Neuronal stem cell (in vitro differentiated cells): ENCODE measurements at regions not wholly inside any gene's neighbourhood (a gene's known extent, or its start where the extent isn't known, plus 50 kb on each side); places are given as distances from the start of the nearest gene placed in this dataset.

Source experiments
- DNase-seq: peaks from one replicate; pipeline ENCODE4 v3.0.0-alpha.2; 2013; ENCODE audit warnings: low spot score
- H2AFZ ChIP-seq: one replicate; pipeline ENCODE4 v1.6.1; 2013; ENCODE audit warnings: mild to moderate bottlenecking, low read length, inconsistent platforms
- H2AK5ac ChIP-seq: 2 replicates; pipeline ENCODE4 v1.6.1; 2013; ENCODE audit warnings: low read depth, mild to moderate bottlenecking, inconsistent platforms, low read length, moderate library complexity, mixed read lengths
- H2BK120ac ChIP-seq: 2 replicates; pipeline ENCODE4 v1.6.1; 2013; ENCODE audit warnings: low read depth, mild to moderate bottlenecking, inconsistent platforms, low read length, moderate library complexity, mixed read lengths
- H2BK12ac ChIP-seq: one replicate; pipeline ENCODE4 v1.6.1; 2013; ENCODE audit warnings: low read length, inconsistent platforms
- H2BK15ac ChIP-seq: 2 replicates; pipeline ENCODE4 v1.6.1; 2013; ENCODE audit warnings: mild to moderate bottlenecking, low read length, inconsistent platforms, mixed read lengths
- H2BK5ac ChIP-seq: one replicate; pipeline ENCODE4 v1.6.1; 2013; ENCODE audit warnings: inconsistent platforms, mild to moderate bottlenecking, low read length, moderate library complexity
- H3K14ac ChIP-seq: one replicate; pipeline ENCODE4 v1.6.1; 2013; ENCODE audit warnings: low read length, inconsistent platforms
- H3K18ac ChIP-seq: 2 replicates; pipeline ENCODE4 v1.6.1; 2013; ENCODE audit warnings: low read length, inconsistent platforms
- H3K23ac ChIP-seq: 2 replicates; pipeline ENCODE4 v1.6.1; 2013; ENCODE audit warnings: low read depth, mild to moderate bottlenecking, mixed read lengths, low read length, inconsistent platforms; ENCODE audit not compliant: poor library complexity
- H3K27ac ChIP-seq: replicated peaks from 3 replicates; pipeline ENCODE4 v1.5.1; 2013; ENCODE audit warnings: low read length, inconsistent platforms
- H3K27me3 ChIP-seq, 3 experiments: 2 replicates each; pipeline ENCODE4 v1.6.1; 2013; ENCODE audit warnings: low read length in 3 of 3, mild to moderate bottlenecking in 2 of 3, inconsistent platforms in 1 of 3, low read depth in 1 of 3, mixed read lengths in 1 of 3, moderate library complexity in 1 of 3; ENCODE audit not compliant: control insufficient read depth in 3 of 3, insufficient read depth in 3 of 3
- H3K36me3 ChIP-seq, 2 donors: replicated peaks in 1 of 2; 2 replicates each; pipeline ENCODE4 v1.6.1; 2013; ENCODE audit warnings: low read length in 2 of 2; ENCODE audit not compliant: control insufficient read depth in 2 of 2, insufficient read depth in 2 of 2
- H3K4ac ChIP-seq: 2 replicates; pipeline ENCODE4 v1.6.1; 2013; ENCODE audit warnings: inconsistent platforms, mild to moderate bottlenecking, low read length, moderate library complexity
- H3K4me1 ChIP-seq, 2 donors: 1 replicate in 1 of 2; 2 replicates in 1 of 2; pipeline ENCODE4 v1.6.1; 2013; ENCODE audit warnings: low read length in 2 of 2, low read depth in 1 of 2; ENCODE audit not compliant: control insufficient read depth in 2 of 2, insufficient read depth in 1 of 2
- H3K4me2 ChIP-seq: one replicate; pipeline ENCODE4 v1.6.1; 2013; ENCODE audit warnings: mild to moderate bottlenecking, low read length, inconsistent platforms; ENCODE audit not compliant: insufficient read depth, poor library complexity, severe bottlenecking
- H3K4me3 ChIP-seq, 2 donors: 2 replicates each; pipeline ENCODE4 v1.5.1; 2013; ENCODE audit warnings: low read length in 2 of 2, mild to moderate bottlenecking in 2 of 2, inconsistent platforms in 1 of 2, moderate library complexity in 1 of 2
- H3K79me1 ChIP-seq: one replicate; pipeline ENCODE4 v1.6.1; 2013; ENCODE audit warnings: low read depth, mild to moderate bottlenecking, inconsistent platforms, low read length, moderate library complexity
- H3K9ac ChIP-seq: one replicate; pipeline ENCODE4 v1.6.1; 2013; ENCODE audit warnings: mild to moderate bottlenecking, low read depth, low read length, inconsistent platforms; ENCODE audit not compliant: poor library complexity
- H3K9me3 ChIP-seq, 2 donors: replicated peaks in 1 of 2; 2 replicates each; pipeline versions ENCODE3 to v1.6.1; 2013; ENCODE audit warnings: low read length in 2 of 2, mild to moderate bottlenecking in 2 of 2, inconsistent platforms in 1 of 2, low read depth in 1 of 2, mixed read lengths in 1 of 2, moderate library complexity in 1 of 2; ENCODE audit not compliant: control insufficient read depth in 2 of 2, insufficient read depth in 1 of 2
- H4K8ac ChIP-seq: one replicate; pipeline ENCODE4 v1.6.1; 2013; ENCODE audit warnings: low read depth, mild to moderate bottlenecking, inconsistent platforms, low read length, moderate library complexity
- H4K91ac ChIP-seq: one replicate; pipeline ENCODE4 v1.6.1; 2013; ENCODE audit warnings: low read length, low read depth, mild to moderate bottlenecking, inconsistent platforms; ENCODE audit not compliant: poor library complexity
- WGBS, 2 donors: extraction: QIAGEN DNeasy Blood & Tissue Kit; methylation state at CpG; one replicate each; pipeline ENCODE4 v1.1.7; 2013; ENCODE audit warnings: missing lambda C conversion rate in 2 of 2, mixed read lengths in 1 of 2; ENCODE audit not compliant: insufficient read length in 2 of 2, insufficient replicate concordance in 1 of 2; ENCODE audit errors: extremely low coverage in 2 of 2; 5-methylcytosine and 5-hydroxymethylcytosine counted together

DNA sequence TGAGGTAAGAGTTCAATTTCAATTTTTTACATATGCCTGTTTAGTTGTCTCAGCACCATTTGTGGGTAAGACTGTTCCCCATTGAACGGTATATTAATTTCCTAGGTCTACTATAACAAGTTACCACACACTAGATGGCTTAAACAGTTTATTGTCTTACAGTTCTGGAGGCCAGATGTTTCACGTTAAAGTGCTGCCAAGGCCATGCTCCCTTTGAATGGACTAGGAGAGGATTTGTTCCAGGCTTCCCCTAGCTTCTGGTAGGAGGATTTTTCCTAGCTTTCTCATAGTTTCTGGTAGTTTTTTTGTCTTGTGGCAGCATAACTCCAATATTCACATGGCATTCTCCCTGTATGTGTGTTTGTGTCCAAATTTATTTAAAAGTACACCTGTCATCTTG, 149.3 kb upstream of the CYSLTR1 start:
- H3K4me2 ChIP-seq: no peak overlapping the region
- H2BK15ac ChIP-seq: no peak overlapping the region
- H3K4me3 ChIP-seq: no peak overlapping the region
- H3K27ac ChIP-seq: no peak overlapping the region
- H3K9me3 ChIP-seq: no peaks in the 10 kb centered on the region
- WGBS, 2 donors: no CpG with 5 or more reads among the region's 2 CpGs
- H2BK5ac ChIP-seq: no peak overlapping the region
- H3K27me3 ChIP-seq: no peaks in the 10 kb centered on the region
- no peak overlapping the region for H3K14ac ChIP-seq
- H4K91ac ChIP-seq: no peak overlapping the region
- no peak overlapping the region for H3K23ac ChIP-seq
- H2BK120ac ChIP-seq: no peak overlapping the region
- H4K8ac ChIP-seq: no peak overlapping the region
- no peak overlapping the region for H3K4ac ChIP-seq
- H2BK12ac ChIP-seq: no peak overlapping the region
- H2AFZ ChIP-seq: no peak overlapping the region
- H3K18ac ChIP-seq: no peak overlapping the region
- no peak for DNase-seq
- no peak overlapping the region for H3K9ac ChIP-seq
- H3K79me1 ChIP-seq: no peaks in the 10 kb centered on the region
- H3K4me1 ChIP-seq: no peaks in the 10 kb centered on the region
- H2AK5ac ChIP-seq: no peak overlapping the region
- no peaks in the 10 kb centered on the region for H3K36me3 ChIP-seq

DNA sequence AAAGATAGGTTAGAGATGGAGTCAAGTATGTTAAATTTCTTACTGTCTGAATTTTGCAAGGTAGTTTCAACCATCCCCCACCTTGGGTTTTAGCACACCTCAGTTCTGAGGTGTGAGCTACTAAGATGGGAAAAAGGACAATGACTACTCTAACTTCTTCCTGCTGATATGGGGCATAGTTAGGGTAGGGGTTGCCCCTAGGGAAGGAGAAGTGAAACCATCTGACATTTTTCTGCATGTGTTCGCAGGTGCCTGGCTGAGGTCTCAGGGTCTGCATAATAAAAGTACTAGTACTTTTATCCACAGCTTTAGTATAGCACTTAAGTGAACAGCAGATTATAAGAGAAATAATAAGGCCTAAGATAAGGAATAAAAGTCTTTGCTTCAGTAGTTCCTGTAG, 129.5 kb upstream of the CYSLTR1 start:
- Histone ChIP-seq H4K91ac (no peak overlapping the region), H3K4ac (no peak overlapping the region), H3K36me3 (no peaks in the 10 kb centered on the region), H2BK120ac (no peak overlapping the region), H3K27me3 (no peaks in the 10 kb centered on the region), H3K14ac (no peak overlapping the region), H3K9ac (no peak overlapping the region), H3K79me1 (no peaks in the 10 kb centered on the region), H3K9me3 (no peaks in the 10 kb centered on the region), H2BK12ac (no peak overlapping the region), H3K4me2 (no peak overlapping the region), H2BK15ac (no peak overlapping the region), H3K4me1 (no peaks in the 10 kb centered on the region), H3K27ac (no peak overlapping the region), H3K4me3 (no peak overlapping the region), H3K23ac (no peak overlapping the region), H3K18ac (no peak overlapping the region), H2AFZ (no peak overlapping the region), H2AK5ac (no peak overlapping the region), H4K8ac (no peak overlapping the region), H2BK5ac (no peak overlapping the region)
- no CpG with 5 or more reads among the region's 1 CpG for WGBS, 2 donors
- DNase-seq: no peak

DNA sequence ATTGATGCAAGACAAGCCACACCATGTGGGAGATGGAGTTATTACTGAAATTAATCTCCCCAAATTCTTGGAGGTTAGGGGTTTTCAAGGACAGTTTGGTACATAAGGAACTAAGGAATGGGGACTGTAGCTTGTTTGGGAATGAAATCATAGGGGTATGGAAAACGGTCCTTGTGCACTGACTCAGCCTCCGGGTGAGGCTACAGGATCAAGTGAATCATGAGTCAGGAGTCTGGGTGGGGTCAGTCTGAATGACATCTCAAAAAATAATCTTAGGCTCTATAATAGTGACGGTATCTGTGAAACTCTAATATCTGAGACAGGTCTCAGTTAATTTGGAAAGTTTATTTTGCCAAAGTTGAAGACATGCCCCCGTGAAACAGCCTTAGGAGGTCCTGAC, 128.5 kb upstream of the CYSLTR1 start:
- Histone ChIP-seq H3K79me1 (no peaks in the 10 kb centered on the region), H3K4ac (no peak overlapping the region), H4K91ac (no peak overlapping the region), H3K4me1 (no peaks in the 10 kb centered on the region), H2BK120ac (no peak overlapping the region), H3K14ac (no peak overlapping the region), H2BK12ac (no peak overlapping the region), H3K9ac (no peak overlapping the region), H3K18ac (no peak overlapping the region), H3K9me3 (no peaks in the 10 kb centered on the region), H2BK5ac (no peak overlapping the region), H3K4me3 (no peak overlapping the region), H2AK5ac (no peak overlapping the region), H2AFZ (no peak overlapping the region), H2BK15ac (no peak overlapping the region), H3K36me3 (no peaks in the 10 kb centered on the region), H4K8ac (no peak overlapping the region), H3K27ac (no peak overlapping the region), H3K27me3 (no peaks in the 10 kb centered on the region), H3K4me2 (no peak overlapping the region), H3K23ac (no peak overlapping the region)
- WGBS, 2 donors: no CpG with 5 or more reads among the region's 4 CpGs
- no peak for DNase-seq

DNA sequence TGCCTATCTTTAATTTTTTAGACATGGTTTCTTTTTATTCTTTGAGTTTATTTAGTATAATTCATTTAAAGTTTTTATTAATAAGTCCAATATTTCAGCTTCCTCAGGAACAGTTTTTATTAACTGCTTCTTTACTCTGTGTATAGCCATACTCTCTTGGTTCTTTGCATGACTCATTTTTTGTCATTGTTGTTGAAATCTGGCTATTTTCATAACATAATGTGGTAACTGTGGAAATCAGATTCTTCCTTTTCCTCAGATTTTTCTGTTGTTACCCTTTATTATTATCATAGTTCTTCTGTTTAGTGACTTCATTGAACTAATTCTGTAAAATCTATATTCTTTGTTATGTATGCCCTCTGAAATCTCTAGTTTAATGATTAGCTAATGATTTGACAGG, 124.9 kb upstream of the CYSLTR1 start:
- Histone ChIP-seq H4K8ac (no peak overlapping the region), H2AK5ac (no peak overlapping the region), H3K27ac (no peak overlapping the region), H2AFZ (no peak overlapping the region), H2BK120ac (no peak overlapping the region), H3K23ac (no peak overlapping the region), H3K4ac (no peak overlapping the region), H3K14ac (no peak overlapping the region), H4K91ac (no peak overlapping the region), H3K9ac (no peak overlapping the region), H3K4me2 (no peak overlapping the region), H2BK15ac (no peak overlapping the region), H3K4me3 (no peak overlapping the region), H3K4me1 (no peaks in the 10 kb centered on the region), H3K79me1 (no peaks in the 10 kb centered on the region), H3K9me3 (no peaks in the 10 kb centered on the region), H2BK5ac (no peak overlapping the region), H2BK12ac (no peak overlapping the region), H3K36me3 (no peaks in the 10 kb centered on the region), H3K27me3 (no peaks in the 10 kb centered on the region), H3K18ac (no peak overlapping the region)
- no peak for DNase-seq
